Fibroblast of lung (primary cell): ENCODE measurements at regions not wholly inside any gene's neighbourhood (a gene's known extent, or its start where the extent isn't known, plus 50 kb on each side); places are given as distances from the start of the nearest gene placed in this dataset.

Source experiments
- DNase-seq, 2 donors: peaks; one replicate each; pipeline versions ENCODE4 v3.0.0 to v3.0.0-alpha.2; 2010; ENCODE audit warnings: low read depth in 2 of 2
- H2AFZ ChIP-seq: 2 replicates; pipeline ENCODE4 v1.5.1; 2012; ENCODE audit warnings: low read length, control low read depth, inconsistent platforms
- H3K27ac ChIP-seq: 2 replicates; pipeline ENCODE4 v1.5.1; 2011; ENCODE audit warnings: low read length, control low read depth; ENCODE audit not compliant: insufficient read depth
- H3K27me3 ChIP-seq: 2 replicates; pipeline ENCODE4 v1.5.1; 2011; ENCODE audit warnings: mild to moderate bottlenecking, low read length; ENCODE audit not compliant: control insufficient read depth, insufficient read depth
- H3K36me3 ChIP-seq: 2 replicates; pipeline ENCODE4 v1.5.1; 2011; ENCODE audit warnings: low read length; ENCODE audit not compliant: control insufficient read depth, insufficient read depth
- H3K4me1 ChIP-seq: 2 replicates; pipeline ENCODE4 v1.5.1; 2011; ENCODE audit warnings: low read length; ENCODE audit not compliant: control insufficient read depth, insufficient read depth; ENCODE audit errors: extremely low read depth
- H3K4me2 ChIP-seq: 2 replicates; pipeline ENCODE4 v1.5.1; 2011; ENCODE audit warnings: low read length, control low read depth; ENCODE audit not compliant: insufficient read depth; ENCODE audit errors: extremely low read depth
- H3K4me3 ChIP-seq, 4 experiments: fragments of 200-600 bp in 1 of 4; sonication (generic) in 1 of 4; replicated peaks in 1 of 4; 2 replicates each; pipeline ENCODE4 v1.5.1; 2011 to 2016; ENCODE audit warnings: low read length in 4 of 4, low read depth in 3 of 4, mild to moderate bottlenecking in 3 of 4, control low read depth in 2 of 4, inconsistent platforms in 1 of 4, mixed read lengths in 1 of 4; ENCODE audit not compliant: insufficient read depth in 1 of 4; ENCODE audit errors: control extremely low read depth in 1 of 4
- H3K79me2 ChIP-seq: 2 replicates; pipeline ENCODE4 v1.5.1; 2012; ENCODE audit warnings: mild to moderate bottlenecking, low read length, inconsistent platforms; ENCODE audit not compliant: control insufficient read depth, insufficient read depth
- H3K9ac ChIP-seq: 2 replicates; pipeline ENCODE4 v1.5.1; 2011; ENCODE audit warnings: mild to moderate bottlenecking, low read length, control low read depth; ENCODE audit not compliant: insufficient read depth
- H3K9me3 ChIP-seq: 2 replicates; pipeline ENCODE4 v1.5.1; 2012; ENCODE audit warnings: low read depth, low read length; ENCODE audit not compliant: control insufficient read depth, insufficient read depth
- H4K20me1 ChIP-seq: 2 replicates; pipeline ENCODE4 v1.5.1; 2011; ENCODE audit warnings: low read length; ENCODE audit not compliant: control insufficient read depth, insufficient read depth; ENCODE audit errors: extremely low read depth
- CTCF ChIP-seq, 2 donors: IDR thresholded peaks in 1 of 2; conservative IDR thresholded peaks in 1 of 2; 1 replicate in 1 of 2; 2 replicates in 1 of 2; pipeline ENCODE4 v1.5.1; 2011 to 2012; ENCODE audit warnings: low read length in 2 of 2, control low read depth in 1 of 2, inconsistent platforms in 1 of 2, low read depth in 1 of 2, mild to moderate bottlenecking in 1 of 2
- EZH2 ChIP-seq: IDR thresholded peaks from 2 replicates; pipeline ENCODE4 v1.5.1; 2012; ENCODE audit warnings: low read length, control low read depth, mild to moderate bottlenecking; ENCODE audit errors: missing control alignments

DNA sequence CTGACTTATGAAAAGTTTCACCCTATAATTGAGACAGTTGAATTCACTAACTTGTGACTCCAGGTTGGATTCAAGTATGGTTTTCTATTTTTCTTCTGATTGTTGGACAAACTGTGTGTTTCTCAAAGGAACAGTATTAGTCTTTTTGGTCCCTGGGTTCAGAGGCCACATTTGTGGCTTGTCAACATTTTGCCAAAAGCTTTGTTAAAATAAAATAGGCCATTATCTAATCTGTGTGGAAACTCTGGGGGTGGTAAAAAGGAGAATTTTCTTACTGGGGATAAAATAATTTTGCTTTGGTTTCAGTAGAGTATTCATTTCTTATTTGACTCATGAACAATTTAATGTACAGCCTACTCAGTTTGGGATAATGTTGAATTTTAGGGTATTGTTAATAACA, 166.3 kb downstream of the TMEM167A start:
- peak in 1 of 2 donors; percentile 39 for DNase-seq
- Histone ChIP-seq H2AFZ (no peak overlapping the region), H3K36me3 (no peaks in the 10 kb centered on the region), H3K79me2 (no peaks in the 10 kb centered on the region), H3K4me3 (no peak overlapping the region), H3K9me3 (no peaks in the 10 kb centered on the region), H4K20me1 (no peaks in the 10 kb centered on the region), H3K4me1 (no peaks in the 10 kb centered on the region), H3K27me3 (no peaks in the 10 kb centered on the region), H3K27ac (no peak overlapping the region), H3K4me2 (no peak overlapping the region), H3K9ac (no peak overlapping the region)
- no peak for TF ChIP-seq CTCF (conservative IDR thresholded peaks at IDR 0.05 in 1 of 2, IDR thresholded peaks at IDR 0.05 in 1 of 2; ENCODE audit: low read depth in 1 of 2, low read length in 2 of 2)

- Histone ChIP-seq H3K36me3 (no peaks in the 10 kb centered on the region), H2AFZ (no peak overlapping the region)
These were observed 166.7 kb downstream of the TMEM167A start for GRCh38 chr5:82910491-82910890.

DNA sequence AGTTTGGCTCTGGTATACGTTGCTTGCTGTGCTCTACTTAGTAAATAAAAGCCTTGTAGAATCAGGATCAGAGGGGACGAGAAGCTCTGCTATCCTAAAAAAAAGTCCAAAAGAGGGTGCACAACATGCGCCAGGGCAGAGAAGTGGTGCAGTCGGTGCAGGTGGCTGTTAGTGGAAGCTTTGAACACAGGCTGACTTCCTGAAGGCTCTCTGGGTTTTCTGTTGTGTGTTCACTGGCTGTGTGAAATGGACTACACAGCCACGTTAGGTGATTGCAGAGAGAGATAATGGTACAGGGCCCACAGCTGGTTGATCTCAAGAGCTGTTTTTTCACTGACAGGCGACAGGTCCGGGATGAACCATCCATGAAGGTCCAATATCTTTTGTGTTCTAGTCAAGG, 167.4 kb downstream of the TMEM167A start:
- no peak overlapping the region for H3K4me3 ChIP-seq
- no peaks in the 10 kb centered on the region for H3K79me2 ChIP-seq
- no peak overlapping the region for H2AFZ ChIP-seq
- TF ChIP-seq EZH2: no peak
- no peak for TF ChIP-seq CTCF (conservative IDR thresholded peaks at IDR 0.05 in 1 of 2, IDR thresholded peaks at IDR 0.05 in 1 of 2; ENCODE audit: low read depth in 1 of 2, low read length in 2 of 2)
- H3K27me3 ChIP-seq: no peaks in the 10 kb centered on the region
- no peaks in the 10 kb centered on the region for H4K20me1 ChIP-seq
- H3K9ac ChIP-seq: no peak overlapping the region
- H3K27ac ChIP-seq: no peak overlapping the region
- no peak overlapping the region for H3K4me2 ChIP-seq
- H3K9me3 ChIP-seq: no peaks in the 10 kb centered on the region
- DNase-seq: no peak
- H3K4me1 ChIP-seq: no peaks in the 10 kb centered on the region
- no peaks in the 10 kb centered on the region for H3K36me3 ChIP-seq

More at GRCh38 chr5:82910491-82910890, 166.7 kb downstream of the TMEM167A start:
- no peak for TF ChIP-seq CTCF (conservative IDR thresholded peaks at IDR 0.05 in 1 of 2, IDR thresholded peaks at IDR 0.05 in 1 of 2; ENCODE audit: low read depth in 1 of 2, low read length in 2 of 2)
- TF ChIP-seq EZH2: no peak
- no peaks in the 10 kb centered on the region for H3K9me3 ChIP-seq
- no peaks in the 10 kb centered on the region for H3K27me3 ChIP-seq
- no peak overlapping the region for H3K9ac ChIP-seq
- H3K4me3 ChIP-seq: no peak overlapping the region
- no peak for DNase-seq
- no peaks in the 10 kb centered on the region for H3K4me1 ChIP-seq
- H4K20me1 ChIP-seq: no peaks in the 10 kb centered on the region
- no peak overlapping the region for H3K4me2 ChIP-seq
- H3K27ac ChIP-seq: no peak overlapping the region
- no peaks in the 10 kb centered on the region for H3K79me2 ChIP-seq
